Calu3 (cell line): ENCODE measurements at regions not wholly inside any gene's neighbourhood (a gene's known extent, or its start where the extent isn't known, plus 50 kb on each side); places are given as distances from the start of the nearest gene placed in this dataset.

Experiments
- BruUV-seq: library from RNA; stranded (reverse); fragments of 400-500 nt; replicated peaks from 2 replicates; lab custom pipeline; 2021; lab: Mats Ljungman, UMichigan
- CTCF ChIA-PET: fragments of 300-600 bp; sonication (Branson Sonifier 250); formaldehyde crosslinking; loops from one replicate; lab custom pipeline; 2022; ENCODE audit warnings: antibody characterized with exemption; lab: Charles Lee
- DNase-seq: peaks from one replicate; pipeline ENCODE4 v3.0.0; 2022
- H3K27ac Mint-ChIP-seq: one replicate; pipeline ENCODE4 v1.8.0; 2022; ENCODE audit warnings: mixed read lengths; ENCODE audit not compliant: unreplicated experiment
- H3K27me3 Mint-ChIP-seq: one replicate; pipeline ENCODE4 v1.8.0; 2022; ENCODE audit warnings: mixed read lengths; ENCODE audit not compliant: unreplicated experiment
- H3K36me3 Mint-ChIP-seq: one replicate; pipeline ENCODE4 v1.8.0; 2022; ENCODE audit warnings: mild to moderate bottlenecking, moderate library complexity, mixed read lengths; ENCODE audit not compliant: insufficient read depth, unreplicated experiment
- H3K4me1 Mint-ChIP-seq: one replicate; pipeline ENCODE4 v1.8.0; 2022; ENCODE audit warnings: mild to moderate bottlenecking, low read depth, mixed read lengths; ENCODE audit not compliant: unreplicated experiment
- H3K4me3 Mint-ChIP-seq: one replicate; pipeline ENCODE4 v1.8.0; 2022; ENCODE audit warnings: mild to moderate bottlenecking, low read depth, moderate library complexity, mixed read lengths; ENCODE audit not compliant: unreplicated experiment
- H3K9me3 Mint-ChIP-seq: one replicate; pipeline ENCODE4 v1.8.0; 2022; ENCODE audit warnings: low read depth, mixed read lengths; ENCODE audit not compliant: unreplicated experiment
- CTCF ChIP-seq: fragments of 200-600 bp; IDR thresholded peaks from one replicate; pipeline ENCODE4 v1.8.0; 2022; ENCODE audit warnings: antibody characterized with exemption; ENCODE audit not compliant: unreplicated experiment
- intact Hi-C: fragments of 100-400 bp; cut with micrococcal nuclease; formaldehyde crosslinking; loops from one replicate; pipeline ENCODE4 v1.10.0; 2022; ENCODE audit not compliant: unreplicated experiment

GRCh38 chr4:112002248-112002661 is 143.0 kb upstream of the FAM241A start:
- no TSS peak for BruUV-seq

GRCh38 chr4:112003231-112003907 is 141.9 kb upstream of the FAM241A start:
- H3K27ac Mint-ChIP-seq, result no peak overlapping the region
- no peaks in the 10 kb centered on the region for H3K36me3 Mint-ChIP-seq
- no peak overlapping the region for H3K4me3 Mint-ChIP-seq
- no peak for DNase-seq
- TF ChIP-seq CTCF, result no peak
- intact Hi-C loops, result no loop called here
- peaks cover 10% of the 10 kb centered on the region for H3K27me3 Mint-ChIP-seq
- H3K9me3 Mint-ChIP-seq, result peaks cover 2% of the 10 kb centered on the region
- no TSS peak for BruUV-seq
- no peaks in the 10 kb centered on the region for H3K4me1 Mint-ChIP-seq
- CTCF ChIA-PET, result no interaction called here

More at GRCh38 chr4:112002248-112002661, 143.0 kb upstream of the FAM241A start:
- Mint-ChIP-seq H3K4me1 (no peaks in the 10 kb centered on the region), H3K9me3 (peaks cover 2% of the 10 kb centered on the region), H3K36me3 (no peaks in the 10 kb centered on the region), H3K27me3 (peaks cover 13% of the 10 kb centered on the region), H3K27ac (no peak overlapping the region), H3K4me3 (no peak overlapping the region)
- intact Hi-C loops, result no loop called here
- no peak for TF ChIP-seq CTCF
- CTCF ChIA-PET, result interaction anchor here (0.8 kb wide), 1 partner anchor 552 kb away, joined by 5 read pairs; no protein-coding TSS in a partner anchor
- no peak for DNase-seq

GRCh38 chr4:112005027-112005426 is 140.2 kb upstream of the FAM241A start:
- no peaks in the 10 kb centered on the region for H3K27me3 Mint-ChIP-seq
- no peak overlapping the region for H3K4me3 Mint-ChIP-seq
- no TSS peak for BruUV-seq
- no peak for TF ChIP-seq CTCF
- CTCF ChIA-PET, result no interaction called here
- H3K4me1 Mint-ChIP-seq, result no peaks in the 10 kb centered on the region
- no peak for DNase-seq
- intact Hi-C loops, result no loop called here
- H3K36me3 Mint-ChIP-seq, result no peaks in the 10 kb centered on the region
- H3K27ac Mint-ChIP-seq, result no peak overlapping the region
- no peaks in the 10 kb centered on the region for H3K9me3 Mint-ChIP-seq

GRCh38 chr4:112007391-112007790 is 137.9 kb upstream of the FAM241A start:
- TF ChIP-seq CTCF, result no peak
- Mint-ChIP-seq H3K27ac (no peak overlapping the region), H3K4me1 (no peaks in the 10 kb centered on the region), H3K36me3 (no peaks in the 10 kb centered on the region), H3K27me3 (no peaks in the 10 kb centered on the region), H3K4me3 (no peak overlapping the region), H3K9me3 (no peaks in the 10 kb centered on the region)
- BruUV-seq, result no TSS peak
- intact Hi-C loops, result no loop called here
- CTCF ChIA-PET, result interaction anchor here (0.7 kb wide), 1 partner anchor 174 kb away, joined by 5 read pairs; no protein-coding TSS in a partner anchor
- DNase-seq, result no peak
